GM19455 (cell line): ENCODE measurements at regions not wholly inside any gene's neighbourhood (a gene's known extent, or its start where the extent isn't known, plus 50 kb on each side); places are given as distances from the start of the nearest gene placed in this dataset.

Source experiments
- ATAC-seq: cut with Tn5 transposase; IDR thresholded peaks from one replicate; pipeline ENCODE4 v1.9.1; 2021; ENCODE audit not compliant: unreplicated experiment

- ATAC-seq: no peak
These were observed 83.5 kb upstream of the INSIG1 start for GRCh38 chr7:155213955-155214740.

DNA sequence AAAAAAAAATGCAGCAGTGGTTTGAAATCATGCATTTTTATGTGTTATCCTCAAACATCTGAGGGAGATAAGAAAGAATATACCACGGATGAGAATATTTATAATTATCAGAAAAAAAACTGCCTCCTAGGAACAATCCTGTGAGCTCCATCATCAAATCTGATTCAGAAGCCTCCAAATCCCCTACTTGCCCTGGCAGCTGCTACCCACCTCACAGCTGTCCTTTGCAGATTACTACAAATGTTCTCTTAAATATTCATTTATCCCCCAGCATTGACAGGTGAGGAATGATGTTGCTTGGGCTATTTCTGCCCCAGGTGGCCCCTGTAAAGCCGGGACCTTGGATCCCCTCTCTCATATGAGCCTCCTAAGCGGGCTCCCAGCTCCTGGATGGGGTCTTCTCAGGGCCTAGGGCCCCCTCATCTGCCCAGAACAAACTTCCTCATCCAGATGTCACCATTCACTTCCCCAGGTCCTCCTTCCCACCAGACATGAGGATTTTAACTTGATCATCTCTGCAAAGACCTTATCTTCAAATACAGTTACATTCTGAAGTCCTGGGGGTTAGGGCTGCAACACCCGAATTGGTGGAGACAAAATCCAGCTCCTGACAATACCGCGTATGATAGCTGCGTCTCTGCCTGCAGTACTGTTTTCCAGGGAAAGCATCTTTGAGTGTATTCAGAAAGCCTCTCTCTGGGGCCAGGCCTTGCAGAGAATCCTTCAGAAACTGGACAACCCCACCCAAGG lies 81.9 kb upstream of the INSIG1 start:
- no peak for ATAC-seq

DNA sequence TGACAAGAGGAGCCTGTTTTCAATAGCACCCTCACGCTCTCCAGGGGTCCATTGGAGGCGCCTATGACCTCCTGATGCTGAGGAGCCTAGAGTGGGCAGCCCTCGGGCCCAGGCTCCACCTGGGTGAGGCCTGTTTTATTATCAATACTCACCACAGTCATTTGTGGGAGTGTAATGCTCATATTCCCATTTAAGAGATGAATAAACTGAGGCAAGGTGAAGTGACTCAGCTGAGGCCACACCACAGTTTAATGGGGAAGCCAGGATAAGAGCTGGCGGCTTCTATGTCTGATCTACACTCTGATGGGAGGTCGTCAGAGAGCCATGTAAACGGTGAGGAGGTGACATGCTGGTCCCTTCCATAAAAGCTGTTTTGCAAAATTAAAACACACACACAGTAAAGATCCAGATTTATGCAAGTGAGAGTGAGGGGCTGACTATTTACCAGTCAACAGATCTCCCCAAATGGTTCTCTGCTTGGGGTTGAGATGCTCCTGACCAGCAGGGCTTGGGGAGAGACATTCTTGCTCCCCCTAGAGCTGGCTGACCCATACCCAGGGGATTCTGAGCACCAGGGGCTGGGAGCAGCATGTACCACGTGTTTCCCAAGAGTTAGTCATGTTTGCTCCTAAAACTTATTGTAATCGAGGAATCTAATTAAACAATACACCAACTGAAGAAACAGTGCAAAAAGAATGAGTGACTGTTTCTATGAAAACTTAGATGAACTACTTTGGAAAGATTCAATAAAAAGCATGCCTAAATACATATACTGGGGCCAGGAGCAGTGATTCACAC lies 81.0 kb upstream of the INSIG1 start:
- ATAC-seq: no peak

GRCh38 chr7:155217634-155218033 lies 80.0 kb upstream of the INSIG1 start:
- no peak for ATAC-seq

- no peak for ATAC-seq
These were observed 79.2 kb upstream of the INSIG1 start for GRCh38 chr7:155218276-155219153.

GRCh38 chr7:155219154-155219531 lies 78.5 kb upstream of the INSIG1 start:
- ATAC-seq: no peak

GRCh38 chr7:155219947-155220769 lies 77.5 kb upstream of the INSIG1 start:
- ATAC-seq: no peak

DNA sequence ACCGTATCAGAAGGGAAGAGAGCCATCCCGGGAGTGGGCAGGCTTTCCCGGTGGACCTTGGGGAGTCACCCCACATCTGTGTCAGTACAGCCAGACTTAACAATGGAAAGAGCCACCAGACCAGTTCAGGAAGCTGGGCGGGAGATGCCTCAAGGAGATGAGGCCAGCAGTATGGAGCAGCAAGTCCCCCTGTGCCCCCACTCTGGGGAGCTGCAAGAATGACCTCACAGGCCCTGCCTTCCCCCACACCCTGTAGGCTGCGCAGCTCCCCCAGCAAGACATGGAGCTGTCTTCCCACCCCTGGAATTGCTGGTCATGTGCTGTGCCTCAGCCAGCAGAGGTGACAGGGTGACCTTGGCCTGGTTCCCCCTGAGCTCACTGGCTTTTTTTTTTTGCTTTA lies 76.8 kb upstream of the INSIG1 start:
- ATAC-seq: no peak

- ATAC-seq: no peak
These were observed 76.1 kb upstream of the INSIG1 start for GRCh38 chr7:155221547-155221946.

- ATAC-seq: no peak
These were observed 75.6 kb upstream of the INSIG1 start for GRCh38 chr7:155222061-155222460.

DNA sequence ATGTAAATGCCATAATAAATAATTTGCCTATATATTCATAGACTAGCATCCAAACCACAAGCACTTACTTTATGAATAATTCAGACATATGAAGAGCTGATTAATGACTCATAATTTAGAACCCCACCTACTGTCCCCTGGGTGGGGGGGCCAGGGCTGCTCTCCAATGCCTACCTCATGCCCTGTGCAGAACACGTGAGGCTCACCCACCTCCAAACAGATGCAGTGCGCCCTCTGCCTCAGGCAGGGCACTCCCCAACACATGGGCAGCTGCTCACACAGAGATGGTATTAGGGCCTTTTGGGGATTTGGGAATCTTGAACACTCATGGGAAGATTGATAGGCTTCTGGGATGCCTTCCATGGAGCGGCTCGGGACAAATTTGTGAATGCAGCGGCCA lies 75.1 kb upstream of the INSIG1 start:
- ATAC-seq: no peak

GRCh38 chr7:155223021-155223420 lies 74.7 kb upstream of the INSIG1 start:
- no peak for ATAC-seq

GRCh38 chr7:155223503-155223902 lies 74.2 kb upstream of the INSIG1 start:
- ATAC-seq: no peak

DNA sequence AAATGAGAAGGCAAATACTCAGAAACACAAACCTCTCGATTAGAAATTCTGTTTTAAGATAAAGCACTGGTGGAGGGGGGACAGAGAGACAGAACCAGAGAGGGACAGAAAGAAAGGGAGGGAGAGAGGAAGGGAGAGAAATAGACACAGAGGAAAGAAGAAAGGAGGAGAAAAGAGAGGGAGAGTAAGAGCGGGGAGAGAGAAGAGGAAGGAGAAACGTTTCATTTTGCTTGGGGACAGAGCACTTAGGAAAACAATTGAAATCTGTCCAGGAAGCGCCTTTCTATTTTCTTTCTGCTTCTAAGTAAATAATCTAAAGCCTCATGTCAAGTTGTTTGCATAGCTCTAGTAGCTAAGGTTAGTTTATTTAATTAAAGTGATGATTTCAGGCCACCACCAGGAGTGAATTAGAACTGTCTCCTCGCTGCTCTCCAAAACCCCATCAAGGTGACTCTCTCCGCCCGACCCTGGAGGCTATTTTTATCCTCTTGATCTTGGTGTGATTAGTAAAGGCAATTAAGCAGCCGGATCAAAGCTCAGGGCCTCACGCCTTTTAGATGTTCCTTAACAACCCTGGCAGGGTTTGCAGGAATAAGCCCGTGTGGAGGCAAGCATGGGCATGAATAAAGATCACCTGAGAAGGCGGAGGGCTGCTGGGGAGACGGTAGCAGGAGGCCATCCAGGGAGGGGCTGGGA lies 73.4 kb upstream of the INSIG1 start:
- ATAC-seq: no peak

GRCh38 chr7:155225095-155225494 lies 72.6 kb upstream of the INSIG1 start:
- ATAC-seq: no peak

GRCh38 chr7:155225516-155225915 lies 72.2 kb upstream of the INSIG1 start:
- no peak for ATAC-seq

- ATAC-seq: no peak
These were observed 71.2 kb upstream of the INSIG1 start for GRCh38 chr7:155226261-155227003.

- no peak for ATAC-seq
These were observed 70.5 kb upstream of the INSIG1 start for GRCh38 chr7:155227004-155227787.
